HepG2 (cell line): ENCODE measurements at regions not wholly inside any gene's neighbourhood (a gene's known extent, or its start where the extent isn't known, plus 50 kb on each side); places are given as distances from the start of the nearest gene placed in this dataset.

Source experiments
- ASH2L ChIP-seq: fragments of 300-600, 200-600 bp; sonication (generic); IDR thresholded peaks from 2 replicates; pipeline ENCODE4 v1.7.0; 2017; ENCODE audit warnings: low read depth, mild to moderate bottlenecking, moderate library complexity, mixed read lengths, low read length; ENCODE audit not compliant: insufficient read length
- DPF2 ChIP-seq: sonication (generic); formaldehyde crosslinking; IDR thresholded peaks from 2 replicates; pipeline ENCODE4 v1.4.0; 2020; ENCODE audit warnings: mild to moderate bottlenecking, low read depth, missing genetic modification reagents, borderline replicate concordance
- FOXK1 ChIP-seq: sonication (generic); formaldehyde crosslinking; IDR thresholded peaks from 2 replicates; pipeline ENCODE4 v1.4.0; 2020; ENCODE audit warnings: low read depth, missing genetic modification reagents, borderline replicate concordance
- HOXD1 ChIP-seq: sonication (generic); formaldehyde crosslinking; IDR thresholded peaks from 2 replicates; pipeline ENCODE4 v1.5.0; 2020; ENCODE audit warnings: missing genetic modification reagents
- LCORL ChIP-seq, 2 experiments: fragments of 450-650 bp in 1 of 2; sonication (generic) in 1 of 2; formaldehyde crosslinking in 1 of 2; IDR thresholded peaks; 2 replicates each; pipeline versions ENCODE4 v1.5.0 to v1.6.1; 2017 to 2020; ENCODE audit warnings: antibody characterized with exemption in 1 of 2, missing genetic modification reagents in 1 of 2
- MEIS1 ChIP-seq: sonication (generic); formaldehyde crosslinking; IDR thresholded peaks from 2 replicates; pipeline ENCODE4 v1.9.0; 2021; ENCODE audit warnings: mild to moderate bottlenecking, missing genetic modification reagents, moderate library complexity, borderline replicate concordance
- NR2F6 ChIP-seq, 2 experiments: IDR thresholded peaks; 2 replicates each; pipeline ENCODE4 v1.6.1; 2016; ENCODE audit warnings: antibody characterized with exemption in 1 of 2, mild to moderate bottlenecking in 1 of 2
- PHF21A ChIP-seq: sonication (generic); formaldehyde crosslinking; IDR thresholded peaks from 2 replicates; pipeline ENCODE4 v1.5.0; 2020; ENCODE audit warnings: mild to moderate bottlenecking, missing genetic modification reagents
- REPIN1 ChIP-seq: sonication (generic); formaldehyde crosslinking; IDR thresholded peaks from 2 replicates; pipeline ENCODE4 v1.8.0; 2022; ENCODE audit warnings: missing genetic modification reagents, low read depth, mild to moderate bottlenecking, borderline replicate concordance
- SAP130 ChIP-seq: IDR thresholded peaks from 2 replicates; pipeline ENCODE4 v1.6.1; 2016; ENCODE audit warnings: low read depth
- SOX6 ChIP-seq, 2 experiments: fragments of 450-650 bp in 1 of 2; sonication (generic) in 1 of 2; formaldehyde crosslinking in 1 of 2; IDR thresholded peaks; 2 replicates each; pipeline versions ENCODE4 v1.4.0 to v1.6.1; 2017 to 2020; ENCODE audit warnings: antibody characterized with exemption in 1 of 2, mild to moderate bottlenecking in 1 of 2, missing genetic modification reagents in 1 of 2
- SRSF4 ChIP-seq: fragments of 200-400 bp; formaldehyde crosslinking; IDR thresholded peaks from one replicate; pipeline ENCODE4 v1.6.1; 2018; ENCODE audit warnings: mild to moderate bottlenecking, low read depth, low read length, moderate library complexity; ENCODE audit not compliant: poor library complexity, severe bottlenecking
- TMF1 ChIP-seq: sonication (generic); formaldehyde crosslinking; IDR thresholded peaks from 2 replicates; pipeline ENCODE4 v1.8.1; 2022; ENCODE audit warnings: low read depth, missing genetic modification reagents
- ZEB1 ChIP-seq: IDR thresholded peaks from 2 replicates; pipeline ENCODE4 v1.6.1; 2012; ENCODE audit warnings: mild to moderate bottlenecking, low read depth, inconsistent platforms; ENCODE audit not compliant: insufficient replicate concordance
- ZFP62 ChIP-seq: sonication (generic); formaldehyde crosslinking; IDR thresholded peaks from 2 replicates; pipeline ENCODE4 v1.4.0; 2020; ENCODE audit warnings: missing genetic modification reagents
- ZNF101 ChIP-seq: sonication (generic); formaldehyde crosslinking; IDR thresholded peaks from 2 replicates; pipeline ENCODE4 v1.4.0; 2020; ENCODE audit warnings: mild to moderate bottlenecking, low read depth, missing genetic modification reagents, borderline replicate concordance
- ZNF205 ChIP-seq: IDR thresholded peaks from 2 replicates; pipeline ENCODE4 v1.6.1; 2018; ENCODE audit warnings: missing biosample characterization, missing genetic modification reagents
- ZNF605 ChIP-seq: sonication (generic); formaldehyde crosslinking; IDR thresholded peaks from 2 replicates; pipeline ENCODE4 v1.8.0; 2022; ENCODE audit warnings: mild to moderate bottlenecking, missing genetic modification reagents
- ZSCAN22 ChIP-seq: sonication (generic); formaldehyde crosslinking; IDR thresholded peaks from 2 replicates; pipeline ENCODE4 v1.4.0; 2020; ENCODE audit warnings: mild to moderate bottlenecking, missing genetic modification reagents
- TF ChIP-seq, protein P1 (sequence below): sonication (generic); formaldehyde crosslinking; IDR thresholded peaks from 2 replicates; pipeline ENCODE4 v1.8.0; 2022; ENCODE audit warnings: mild to moderate bottlenecking, missing genetic modification reagents, borderline replicate concordance
- TF ChIP-seq, protein P2 (sequence below): sonication (generic); IDR thresholded peaks from 2 replicates; pipeline ENCODE4 v1.6.1; 2016; ENCODE audit warnings: low read depth, borderline replicate concordance
- TF ChIP-seq, protein P3 (sequence below): IDR thresholded peaks from 2 replicates; pipeline ENCODE4 v1.6.1; 2012; ENCODE audit warnings: low read depth, low read length, improper control_type of control experiment
- TF ChIP-seq, protein P4 (sequence below): IDR thresholded peaks from 2 replicates; pipeline ENCODE4 v1.6.1; 2016; ENCODE audit warnings: low read depth

DNA sequence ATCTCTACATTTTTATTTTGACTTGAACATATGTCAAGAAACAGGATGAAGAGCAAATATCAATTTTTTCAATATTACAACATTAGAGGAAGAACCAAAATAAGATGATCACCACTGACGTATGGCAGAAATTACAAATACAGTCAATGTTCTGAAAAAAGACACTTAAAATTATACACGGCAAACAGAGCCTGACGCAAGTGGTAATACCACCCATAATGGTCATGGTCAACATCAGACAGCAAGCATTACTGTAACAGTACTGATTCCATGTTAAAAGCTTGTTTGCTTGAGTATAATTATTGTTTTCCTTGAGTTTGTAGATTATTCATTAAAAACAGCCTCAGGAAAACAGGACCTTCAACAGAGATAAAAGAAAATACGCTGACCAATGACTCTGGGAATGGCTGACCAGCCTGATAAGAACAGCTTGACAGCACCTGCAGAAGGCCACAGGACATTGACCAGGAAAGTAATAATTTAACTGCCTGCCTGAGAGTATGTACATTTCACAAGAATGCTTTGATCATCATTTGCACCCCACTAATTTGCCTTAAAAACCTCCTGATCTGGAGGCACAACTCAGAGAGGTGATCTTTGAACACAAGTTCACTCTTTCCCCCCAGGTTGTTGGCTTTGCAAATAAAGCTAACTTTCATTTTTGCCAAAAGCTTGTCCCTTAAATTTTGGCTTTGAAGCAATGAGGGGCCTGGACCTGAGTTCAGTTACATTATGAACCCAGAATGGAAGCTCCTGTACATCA is 187.3 kb downstream of the IPO8 start (continued):
- TF ChIP-seq HOXD1 (CRISPR knock-in tag) (peak; percentile 79; the same call in 1 of the 2 replicates), NR2F6 (IDR thresholded peaks at IDR 0.05) (peak; percentile 86), NR2F6 (CRISPR knock-in tag; IDR thresholded peaks at IDR 0.05) (peak; percentile 82), SOX6 (IDR thresholded peaks at IDR 0.05) (no peak), SOX6 (CRISPR knock-in tag; IDR thresholded peaks at IDR 0.05) (peak; percentile 97), SRSF4 (no peak), FOXK1 (CRISPR knock-in tag) (peak; percentile 63), ZEB1 (peak; percentile 86), ZNF205 (peak; percentile 77; the same call in 1 of the 2 replicates), REPIN1 (peak; percentile 92; the same call in 1 of the 2 replicates), MEIS1 (CRISPR knock-in tag) (peak; percentile 74; the same call in 1 of the 2 replicates), ZNF605 (CRISPR knock-in tag) (0 out of 2 replicates have a peak, but pooled peaks have one; percentile 46), TMF1 (no peak), ZNF101 (CRISPR knock-in tag) (peak; percentile 84; the same call in 1 of the 2 replicates), LCORL (IDR thresholded peaks at IDR 0.05) (peak; percentile 100), LCORL (CRISPR knock-in tag; IDR thresholded peaks at IDR 0.05) (peak; percentile 99), PHF21A (peak; percentile 90; the same call in 1 of the 2 replicates), ZFP62 (CRISPR knock-in tag) (no peak), ZSCAN22 (CRISPR knock-in tag) (0 out of 2 replicates have a peak, but pooled peaks have one; percentile 53), ASH2L (peak; percentile 46), DPF2 (CRISPR knock-in tag) (peak; percentile 90), SAP130 (peak; percentile 50)
- TF ChIP-seq, protein P1, sequence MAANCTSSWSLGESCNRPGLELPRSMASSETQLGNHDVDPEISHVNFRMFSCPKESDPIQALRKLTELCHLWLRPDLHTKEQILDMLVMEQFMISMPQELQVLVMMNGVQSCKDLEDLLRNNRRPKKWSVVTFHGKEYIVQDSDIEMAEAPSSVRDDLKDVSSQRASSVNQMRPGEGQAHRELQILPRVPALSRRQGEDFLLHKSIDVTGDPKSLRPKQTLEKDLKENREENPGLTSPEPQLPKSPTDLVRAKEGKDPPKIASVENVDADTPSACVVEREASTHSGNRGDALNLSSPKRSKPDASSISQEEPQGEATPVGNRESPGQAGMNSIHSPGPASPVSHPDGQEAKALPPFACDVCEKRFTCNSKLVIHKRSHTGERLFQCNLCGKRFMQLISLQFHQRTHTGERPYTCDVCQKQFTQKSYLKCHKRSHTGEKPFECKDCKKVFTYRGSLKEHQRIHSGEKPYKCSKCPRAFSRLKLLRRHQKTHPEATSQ (CRISPR knock-in tag): peak; percentile 48; the same call in 1 of the 2 replicates
- TF ChIP-seq, protein P2, sequence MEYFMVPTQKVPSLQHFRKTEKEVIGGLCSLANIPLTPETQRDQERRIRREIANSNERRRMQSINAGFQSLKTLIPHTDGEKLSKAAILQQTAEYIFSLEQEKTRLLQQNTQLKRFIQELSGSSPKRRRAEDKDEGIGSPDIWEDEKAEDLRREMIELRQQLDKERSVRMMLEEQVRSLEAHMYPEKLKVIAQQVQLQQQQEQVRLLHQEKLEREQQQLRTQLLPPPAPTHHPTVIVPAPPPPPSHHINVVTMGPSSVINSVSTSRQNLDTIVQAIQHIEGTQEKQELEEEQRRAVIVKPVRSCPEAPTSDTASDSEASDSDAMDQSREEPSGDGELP: peak; percentile 71; the same call in 1 of the 2 replicates
- TF ChIP-seq, protein P3, sequence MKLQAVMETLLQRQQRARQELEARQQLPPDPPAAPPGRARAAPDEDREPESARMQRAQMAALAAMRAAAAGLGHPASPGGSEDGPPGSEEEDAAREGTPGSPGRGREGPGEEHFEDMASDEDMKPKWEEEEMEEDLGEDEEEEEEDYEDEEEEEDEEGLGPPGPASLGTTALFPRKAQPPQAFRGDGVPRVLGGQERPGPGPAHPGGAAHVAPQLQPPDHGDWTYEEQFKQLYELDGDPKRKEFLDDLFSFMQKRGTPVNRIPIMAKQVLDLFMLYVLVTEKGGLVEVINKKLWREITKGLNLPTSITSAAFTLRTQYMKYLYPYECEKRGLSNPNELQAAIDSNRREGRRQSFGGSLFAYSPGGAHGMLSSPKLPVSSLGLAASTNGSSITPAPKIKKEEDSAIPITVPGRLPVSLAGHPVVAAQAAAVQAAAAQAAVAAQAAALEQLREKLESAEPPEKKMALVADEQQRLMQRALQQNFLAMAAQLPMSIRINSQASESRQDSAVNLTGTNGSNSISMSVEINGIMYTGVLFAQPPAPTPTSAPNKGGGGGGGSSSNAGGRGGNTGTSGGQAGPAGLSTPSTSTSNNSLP: peak; percentile 55
- TF ChIP-seq, protein P4, sequence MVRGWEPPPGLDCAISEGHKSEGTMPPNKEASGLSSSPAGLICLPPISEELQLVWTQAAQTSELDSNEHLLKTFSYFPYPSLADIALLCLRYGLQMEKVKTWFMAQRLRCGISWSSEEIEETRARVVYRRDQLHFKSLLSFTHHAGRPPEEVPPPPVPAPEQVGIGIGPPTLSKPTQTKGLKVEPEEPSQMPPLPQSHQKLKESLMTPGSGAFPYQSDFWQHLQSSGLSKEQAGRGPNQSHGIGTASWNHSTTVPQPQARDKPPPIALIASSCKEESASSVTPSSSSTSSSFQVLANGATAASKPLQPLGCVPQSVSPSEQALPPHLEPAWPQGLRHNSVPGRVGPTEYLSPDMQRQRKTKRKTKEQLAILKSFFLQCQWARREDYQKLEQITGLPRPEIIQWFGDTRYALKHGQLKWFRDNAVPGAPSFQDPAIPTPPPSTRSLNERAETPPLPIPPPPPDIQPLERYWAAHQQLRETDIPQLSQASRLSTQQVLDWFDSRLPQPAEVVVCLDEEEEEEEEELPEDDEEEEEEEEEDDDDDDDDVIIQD (CRISPR knock-in tag): peak; percentile 87
